ENCODE measurements at regions not wholly inside any gene's neighbourhood (a gene's known extent, or its start where the extent isn't known, plus 50 kb on each side); places are given as distances from the start of the nearest gene placed in this dataset.

DNA sequence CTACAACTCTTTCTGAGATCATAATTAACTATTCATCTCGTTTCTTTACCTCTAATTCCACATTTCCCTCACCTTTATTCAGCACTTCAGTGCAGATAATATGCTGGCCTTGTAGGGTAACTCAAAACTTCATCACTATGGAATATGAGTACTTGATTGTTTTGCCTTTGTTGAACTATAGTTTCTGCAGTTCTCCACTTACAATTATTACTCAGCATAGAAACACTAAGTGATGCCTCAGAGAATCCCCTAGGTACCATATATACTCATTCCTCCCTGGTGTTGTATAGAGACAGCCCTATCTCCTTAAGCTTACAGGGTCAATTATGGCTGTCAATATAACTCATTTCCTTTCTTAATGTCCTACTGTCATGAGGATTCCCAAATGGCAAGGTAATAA lies 380.6 kb upstream of the RBMS3 start (continued):
- TF ChIP-seq, protein P1, sequence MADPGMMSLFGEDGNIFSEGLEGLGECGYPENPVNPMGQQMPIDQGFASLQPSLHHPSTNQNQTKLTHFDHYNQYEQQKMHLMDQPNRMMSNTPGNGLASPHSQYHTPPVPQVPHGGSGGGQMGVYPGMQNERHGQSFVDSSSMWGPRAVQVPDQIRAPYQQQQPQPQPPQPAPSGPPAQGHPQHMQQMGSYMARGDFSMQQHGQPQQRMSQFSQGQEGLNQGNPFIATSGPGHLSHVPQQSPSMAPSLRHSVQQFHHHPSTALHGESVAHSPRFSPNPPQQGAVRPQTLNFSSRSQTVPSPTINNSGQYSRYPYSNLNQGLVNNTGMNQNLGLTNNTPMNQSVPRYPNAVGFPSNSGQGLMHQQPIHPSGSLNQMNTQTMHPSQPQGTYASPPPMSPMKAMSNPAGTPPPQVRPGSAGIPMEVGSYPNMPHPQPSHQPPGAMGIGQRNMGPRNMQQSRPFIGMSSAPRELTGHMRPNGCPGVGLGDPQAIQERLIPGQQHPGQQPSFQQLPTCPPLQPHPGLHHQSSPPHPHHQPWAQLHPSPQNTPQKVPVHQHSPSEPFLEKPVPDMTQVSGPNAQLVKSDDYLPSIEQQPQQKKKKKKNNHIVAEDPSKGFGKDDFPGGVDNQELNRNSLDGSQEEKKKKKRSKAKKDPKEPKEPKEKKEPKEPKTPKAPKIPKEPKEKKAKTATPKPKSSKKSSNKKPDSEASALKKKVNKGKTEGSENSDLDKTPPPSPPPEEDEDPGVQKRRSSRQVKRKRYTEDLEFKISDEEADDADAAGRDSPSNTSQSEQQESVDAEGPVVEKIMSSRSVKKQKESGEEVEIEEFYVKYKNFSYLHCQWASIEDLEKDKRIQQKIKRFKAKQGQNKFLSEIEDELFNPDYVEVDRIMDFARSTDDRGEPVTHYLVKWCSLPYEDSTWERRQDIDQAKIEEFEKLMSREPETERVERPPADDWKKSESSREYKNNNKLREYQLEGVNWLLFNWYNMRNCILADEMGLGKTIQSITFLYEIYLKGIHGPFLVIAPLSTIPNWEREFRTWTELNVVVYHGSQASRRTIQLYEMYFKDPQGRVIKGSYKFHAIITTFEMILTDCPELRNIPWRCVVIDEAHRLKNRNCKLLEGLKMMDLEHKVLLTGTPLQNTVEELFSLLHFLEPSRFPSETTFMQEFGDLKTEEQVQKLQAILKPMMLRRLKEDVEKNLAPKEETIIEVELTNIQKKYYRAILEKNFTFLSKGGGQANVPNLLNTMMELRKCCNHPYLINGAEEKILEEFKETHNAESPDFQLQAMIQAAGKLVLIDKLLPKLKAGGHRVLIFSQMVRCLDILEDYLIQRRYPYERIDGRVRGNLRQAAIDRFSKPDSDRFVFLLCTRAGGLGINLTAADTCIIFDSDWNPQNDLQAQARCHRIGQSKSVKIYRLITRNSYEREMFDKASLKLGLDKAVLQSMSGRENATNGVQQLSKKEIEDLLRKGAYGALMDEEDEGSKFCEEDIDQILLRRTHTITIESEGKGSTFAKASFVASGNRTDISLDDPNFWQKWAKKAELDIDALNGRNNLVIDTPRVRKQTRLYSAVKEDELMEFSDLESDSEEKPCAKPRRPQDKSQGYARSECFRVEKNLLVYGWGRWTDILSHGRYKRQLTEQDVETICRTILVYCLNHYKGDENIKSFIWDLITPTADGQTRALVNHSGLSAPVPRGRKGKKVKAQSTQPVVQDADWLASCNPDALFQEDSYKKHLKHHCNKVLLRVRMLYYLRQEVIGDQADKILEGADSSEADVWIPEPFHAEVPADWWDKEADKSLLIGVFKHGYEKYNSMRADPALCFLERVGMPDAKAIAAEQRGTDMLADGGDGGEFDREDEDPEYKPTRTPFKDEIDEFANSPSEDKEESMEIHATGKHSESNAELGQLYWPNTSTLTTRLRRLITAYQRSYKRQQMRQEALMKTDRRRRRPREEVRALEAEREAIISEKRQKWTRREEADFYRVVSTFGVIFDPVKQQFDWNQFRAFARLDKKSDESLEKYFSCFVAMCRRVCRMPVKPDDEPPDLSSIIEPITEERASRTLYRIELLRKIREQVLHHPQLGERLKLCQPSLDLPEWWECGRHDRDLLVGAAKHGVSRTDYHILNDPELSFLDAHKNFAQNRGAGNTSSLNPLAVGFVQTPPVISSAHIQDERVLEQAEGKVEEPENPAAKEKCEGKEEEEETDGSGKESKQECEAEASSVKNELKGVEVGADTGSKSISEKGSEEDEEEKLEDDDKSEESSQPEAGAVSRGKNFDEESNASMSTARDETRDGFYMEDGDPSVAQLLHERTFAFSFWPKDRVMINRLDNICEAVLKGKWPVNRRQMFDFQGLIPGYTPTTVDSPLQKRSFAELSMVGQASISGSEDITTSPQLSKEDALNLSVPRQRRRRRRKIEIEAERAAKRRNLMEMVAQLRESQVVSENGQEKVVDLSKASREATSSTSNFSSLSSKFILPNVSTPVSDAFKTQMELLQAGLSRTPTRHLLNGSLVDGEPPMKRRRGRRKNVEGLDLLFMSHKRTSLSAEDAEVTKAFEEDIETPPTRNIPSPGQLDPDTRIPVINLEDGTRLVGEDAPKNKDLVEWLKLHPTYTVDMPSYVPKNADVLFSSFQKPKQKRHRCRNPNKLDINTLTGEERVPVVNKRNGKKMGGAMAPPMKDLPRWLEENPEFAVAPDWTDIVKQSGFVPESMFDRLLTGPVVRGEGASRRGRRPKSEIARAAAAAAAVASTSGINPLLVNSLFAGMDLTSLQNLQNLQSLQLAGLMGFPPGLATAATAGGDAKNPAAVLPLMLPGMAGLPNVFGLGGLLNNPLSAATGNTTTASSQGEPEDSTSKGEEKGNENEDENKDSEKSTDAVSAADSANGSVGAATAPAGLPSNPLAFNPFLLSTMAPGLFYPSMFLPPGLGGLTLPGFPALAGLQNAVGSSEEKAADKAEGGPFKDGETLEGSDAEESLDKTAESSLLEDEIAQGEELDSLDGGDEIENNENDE (IDR thresholded peaks at IDR 0.05; ENCODE audit: insufficient replicate concordance, low read length), result no peak

Measured in H1 (cell line).